Ovary (tissue), 3 donors: ENCODE measurements at regions not wholly inside any gene's neighbourhood (a gene's known extent, or its start where the extent isn't known, plus 50 kb on each side); places are given as distances from the start of the nearest gene placed in this dataset.

Experiments
- POLR2A ChIP-seq: fragments of 450-650 bp; IDR thresholded peaks from one replicate; pipeline ENCODE4 v1.6.1; 2017; ENCODE audit warnings: antibody characterized with exemption, mild to moderate bottlenecking, moderate library complexity
- TF ChIP-seq, protein P1 (sequence below), 3 donors: fragments of 450-650 bp in 2 of 3; fragments of 200-600 bp in 1 of 3; IDR thresholded peaks; one replicate each; pipeline versions ENCODE4 v1.5.1 to v1.8.0; 2016 to 2022; ENCODE audit warnings: antibody characterized with exemption in 3 of 3, mild to moderate bottlenecking in 1 of 3
- donor health status: DM: no; HTN: no; CAD: no.

DNA sequence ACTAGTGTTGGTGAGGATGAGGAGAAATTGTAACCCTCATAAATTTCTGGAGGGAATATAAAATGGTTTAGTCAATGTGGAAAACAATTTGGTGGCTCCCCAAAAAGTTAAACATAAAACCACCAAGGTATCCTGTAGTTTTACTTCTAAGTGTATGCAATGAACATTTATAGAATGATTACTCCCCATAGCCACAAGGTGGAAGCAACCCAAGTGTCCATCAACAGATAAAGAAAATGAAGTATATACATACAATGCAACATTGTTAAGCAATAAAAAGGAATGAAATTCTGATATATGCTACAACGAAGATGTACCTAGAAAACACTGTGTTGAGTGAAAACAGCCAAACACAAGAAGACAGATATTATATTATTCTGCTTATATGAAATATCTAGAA lies 569.1 kb upstream of the GRID2 start:
- TF ChIP-seq, protein P1, sequence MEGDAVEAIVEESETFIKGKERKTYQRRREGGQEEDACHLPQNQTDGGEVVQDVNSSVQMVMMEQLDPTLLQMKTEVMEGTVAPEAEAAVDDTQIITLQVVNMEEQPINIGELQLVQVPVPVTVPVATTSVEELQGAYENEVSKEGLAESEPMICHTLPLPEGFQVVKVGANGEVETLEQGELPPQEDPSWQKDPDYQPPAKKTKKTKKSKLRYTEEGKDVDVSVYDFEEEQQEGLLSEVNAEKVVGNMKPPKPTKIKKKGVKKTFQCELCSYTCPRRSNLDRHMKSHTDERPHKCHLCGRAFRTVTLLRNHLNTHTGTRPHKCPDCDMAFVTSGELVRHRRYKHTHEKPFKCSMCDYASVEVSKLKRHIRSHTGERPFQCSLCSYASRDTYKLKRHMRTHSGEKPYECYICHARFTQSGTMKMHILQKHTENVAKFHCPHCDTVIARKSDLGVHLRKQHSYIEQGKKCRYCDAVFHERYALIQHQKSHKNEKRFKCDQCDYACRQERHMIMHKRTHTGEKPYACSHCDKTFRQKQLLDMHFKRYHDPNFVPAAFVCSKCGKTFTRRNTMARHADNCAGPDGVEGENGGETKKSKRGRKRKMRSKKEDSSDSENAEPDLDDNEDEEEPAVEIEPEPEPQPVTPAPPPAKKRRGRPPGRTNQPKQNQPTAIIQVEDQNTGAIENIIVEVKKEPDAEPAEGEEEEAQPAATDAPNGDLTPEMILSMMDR (IDR thresholded peaks at IDR 0.05) = no peak
- no peak for TF ChIP-seq POLR2A
